HEK293 (cell line): ENCODE measurements at regions not wholly inside any gene's neighbourhood (a gene's known extent, or its start where the extent isn't known, plus 50 kb on each side); places are given as distances from the start of the nearest gene placed in this dataset.

Experiments used
- CTCF ChIA-PET: fragments of 350-600 bp; formaldehyde crosslinking; extraction: SDS; loops from one replicate; lab custom pipeline; 2021; ENCODE audit warnings: antibody characterized with exemption; lab: Yijun Ruan, JAX
- POLR2A ChIA-PET: fragments of 300-600 bp; formaldehyde crosslinking; extraction: SDS; loops from one replicate; lab custom pipeline; 2020; ENCODE audit warnings: antibody characterized with exemption, inconsistent platforms; lab: Yijun Ruan, JAX
- H3K27ac ChIP-seq: fragments of 200-500 bp; sonication (Bioruptor generic); 2 replicates; pipeline ENCODE4 v1.5.1; 2014; ENCODE audit warnings: low read depth, low read length, control low read depth, inconsistent platforms; ENCODE audit errors: extremely low read depth
- H3K36me3 ChIP-seq, 2 experiments: fragments of 200-500 bp in 1 of 2; sonication (Bioruptor generic) in 1 of 2; 1 replicate in 1 of 2; 2 replicates in 1 of 2; pipeline ENCODE4 v1.5.1; 2014 to 2017; ENCODE audit warnings: inconsistent platforms in 2 of 2, low read length in 2 of 2; ENCODE audit not compliant: control insufficient read depth in 2 of 2, insufficient read depth in 1 of 2
- H3K4me1 ChIP-seq: fragments of 200-500 bp; sonication (Bioruptor generic); 2 replicates; pipeline ENCODE4 v1.5.1; 2014; ENCODE audit warnings: mild to moderate bottlenecking, low read length, inconsistent platforms; ENCODE audit not compliant: control insufficient read depth, insufficient read depth
- H3K4me3 ChIP-seq: 2 replicates; pipeline ENCODE4 v1.5.1; 2011; ENCODE audit warnings: low read depth, mild to moderate bottlenecking, control low read depth, low read length, moderate library complexity
- H3K9me3 ChIP-seq: fragments of 200-500 bp; sonication (Bioruptor generic); 2 replicates; pipeline ENCODE4 v1.5.1; 2014; ENCODE audit warnings: low read depth, low read length, inconsistent platforms; ENCODE audit not compliant: control insufficient read depth, insufficient read depth
- EGR2 ChIP-seq: fragments of 450-650 bp; formaldehyde crosslinking; IDR thresholded peaks from 2 replicates; pipeline ENCODE4 v1.5.1; 2016; ENCODE audit warnings: low read depth, missing biosample characterization, missing genetic modification characterization
- ELK4 ChIP-seq: IDR thresholded peaks from 2 replicates; pipeline ENCODE4 v1.6.1; 2011; ENCODE audit warnings: mild to moderate bottlenecking, low read depth, low read length, borderline replicate concordance
- GLIS1 ChIP-seq: fragments of 450-650 bp; formaldehyde crosslinking; IDR thresholded peaks from 2 replicates; pipeline ENCODE4 v1.5.1; 2016; ENCODE audit warnings: missing biosample characterization, missing genetic modification characterization
- KLF10 ChIP-seq: fragments of 450-650 bp; IDR thresholded peaks from 2 replicates; pipeline ENCODE4 v1.5.1; 2018; ENCODE audit warnings: missing biosample characterization, mild to moderate bottlenecking, missing genetic modification characterization
- SCRT2 ChIP-seq: fragments of 450-650 bp; formaldehyde crosslinking; IDR thresholded peaks from 2 replicates; pipeline ENCODE4 v1.5.1; 2016; ENCODE audit warnings: missing biosample characterization, missing genetic modification characterization
- SETDB1 ChIP-seq: IDR thresholded peaks from one replicate; pipeline ENCODE4 v1.6.1; 2017; ENCODE audit warnings: mild to moderate bottlenecking, low read length, moderate library complexity, mixed read lengths; ENCODE audit not compliant: insufficient read length
- ZBTB44 ChIP-seq: fragments of 450-650 bp; IDR thresholded peaks from 2 replicates; pipeline ENCODE4 v1.5.1; 2018; ENCODE audit warnings: missing biosample characterization, mild to moderate bottlenecking, missing genetic modification characterization
- ZFP41 ChIP-seq: fragments of 450-650 bp; formaldehyde crosslinking; IDR thresholded peaks from 2 replicates; pipeline ENCODE4 v1.5.1; 2016; ENCODE audit warnings: missing biosample characterization, missing genetic modification characterization, borderline replicate concordance
- ZNF114 ChIP-seq: fragments of 450-650 bp; formaldehyde crosslinking; IDR thresholded peaks from 2 replicates; pipeline ENCODE4 v1.5.0; 2017; ENCODE audit warnings: missing biosample characterization, missing genetic modification characterization
- ZNF133 ChIP-seq: fragments of 450-650 bp; formaldehyde crosslinking; IDR thresholded peaks from 2 replicates; pipeline ENCODE4 v1.5.1; 2016; ENCODE audit warnings: missing biosample characterization, missing genetic modification characterization
- ZNF174 ChIP-seq: fragments of 450-650 bp; formaldehyde crosslinking; IDR thresholded peaks from 2 replicates; pipeline ENCODE4 v1.5.0; 2017; ENCODE audit warnings: missing biosample characterization, mild to moderate bottlenecking, missing genetic modification characterization
- ZNF184 ChIP-seq: fragments of 450-650 bp; IDR thresholded peaks from 2 replicates; pipeline ENCODE4 v1.5.1; 2018; ENCODE audit warnings: missing biosample characterization, mild to moderate bottlenecking, missing genetic modification characterization
- ZNF239 ChIP-seq: fragments of 450-650 bp; formaldehyde crosslinking; IDR thresholded peaks from 2 replicates; pipeline ENCODE4 v1.5.1; 2016; ENCODE audit warnings: missing biosample characterization, missing genetic modification characterization
- ZNF292 ChIP-seq: fragments of 450-650 bp; formaldehyde crosslinking; IDR thresholded peaks from 2 replicates; pipeline ENCODE4 v1.5.1; 2016; ENCODE audit warnings: low read depth, missing biosample characterization, missing genetic modification characterization, borderline replicate concordance
- ZNF302 ChIP-seq: fragments of 450-650 bp; formaldehyde crosslinking; IDR thresholded peaks from 2 replicates; pipeline ENCODE4 v1.5.1; 2016; ENCODE audit warnings: missing biosample characterization, missing genetic modification characterization, low read depth
- ZNF324 ChIP-seq: fragments of 450-650 bp; formaldehyde crosslinking; IDR thresholded peaks from 2 replicates; pipeline ENCODE4 v1.5.1; 2016; ENCODE audit warnings: missing biosample characterization, missing genetic modification characterization
- ZNF366 ChIP-seq: fragments of 450-650 bp; formaldehyde crosslinking; conservative IDR thresholded peaks from 2 replicates; pipeline ENCODE4 v1.5.1; 2016; ENCODE audit warnings: missing biosample characterization, missing genetic modification characterization
- ZNF37A ChIP-seq: fragments of 450-650 bp; IDR thresholded peaks from 2 replicates; pipeline ENCODE4 v1.5.1; 2018; ENCODE audit warnings: missing biosample characterization, missing genetic modification characterization
- ZNF391 ChIP-seq: fragments of 450-650 bp; formaldehyde crosslinking; IDR thresholded peaks from 2 replicates; pipeline ENCODE4 v1.5.1; 2016; ENCODE audit warnings: low read depth, missing biosample characterization, missing genetic modification characterization, borderline replicate concordance
- ZNF398 ChIP-seq: fragments of 450-650 bp; formaldehyde crosslinking; IDR thresholded peaks from 2 replicates; pipeline ENCODE4 v1.5.1; 2017; ENCODE audit warnings: missing biosample characterization, missing genetic modification characterization
- ZNF423 ChIP-seq: fragments of 450-650 bp; formaldehyde crosslinking; IDR thresholded peaks from 2 replicates; pipeline ENCODE4 v1.5.1; 2016; ENCODE audit warnings: missing biosample characterization, missing genetic modification characterization
- ZNF473 ChIP-seq: fragments of 450-650 bp; formaldehyde crosslinking; IDR thresholded peaks from 2 replicates; pipeline ENCODE4 v1.5.1; 2017; ENCODE audit warnings: missing biosample characterization, missing genetic modification characterization
- ZNF488 ChIP-seq: fragments of 450-650 bp; formaldehyde crosslinking; IDR thresholded peaks from 2 replicates; pipeline ENCODE4 v1.5.1; 2016; ENCODE audit warnings: missing biosample characterization, missing genetic modification characterization
- ZNF610 ChIP-seq: fragments of 450-650 bp; formaldehyde crosslinking; IDR thresholded peaks from 2 replicates; pipeline ENCODE4 v1.5.1; 2016; ENCODE audit warnings: missing biosample characterization, missing genetic modification characterization, borderline replicate concordance
- ZNF626 ChIP-seq: fragments of 450-650 bp; sonication (Bioruptor Pico); formaldehyde crosslinking; IDR thresholded peaks from 2 replicates; pipeline ENCODE4 v1.5.1; 2018; ENCODE audit warnings: missing biosample characterization, missing genetic modification characterization, inconsistent platforms
- ZNF791 ChIP-seq: fragments of 450-650 bp; formaldehyde crosslinking; IDR thresholded peaks from 2 replicates; pipeline ENCODE4 v1.5.1; 2016; ENCODE audit warnings: missing biosample characterization, missing genetic modification characterization
- ZSCAN18 ChIP-seq: fragments of 450-650 bp; formaldehyde crosslinking; IDR thresholded peaks from 2 replicates; pipeline ENCODE4 v1.5.1; 2016; ENCODE audit warnings: missing biosample characterization, missing genetic modification characterization
- ZSCAN23 ChIP-seq: fragments of 450-650 bp; formaldehyde crosslinking; IDR thresholded peaks from 2 replicates; pipeline ENCODE4 v1.5.1; 2016; ENCODE audit warnings: missing biosample characterization, missing genetic modification characterization

- TF ChIP-seq EGR2 (tag by site-specific recombination) (no peak), ZNF292 (tag by site-specific recombination) (no peak), SETDB1 (no peak), ZNF324 (tag by site-specific recombination) (no peak), ZNF37A (tag by site-specific recombination) (no peak), ZNF626 (tag by site-specific recombination) (no peak), ZNF239 (tag by site-specific recombination) (no peak)
Observed at GRCh38 chr5:93337138-93337537, 243.9 kb downstream of the NR2F1-AS1 start (continued).

GRCh38 chr5:93336330-93337110 is 244.5 kb downstream of the NR2F1-AS1 start:
- POLR2A ChIA-PET, result no interaction called here
- Histone ChIP-seq H3K4me1 (no peaks in the 10 kb centered on the region), H3K36me3 (no peaks in the 10 kb centered on the region), H3K4me3 (no peak overlapping the region), H3K9me3 (no peaks in the 10 kb centered on the region), H3K27ac (no peak overlapping the region)
- CTCF ChIA-PET, result no interaction called here
- no peak for TF ChIP-seq SETDB1
- TF ChIP-seq ZNF366 (tag by site-specific recombination), result no peak
- TF ChIP-seq ELK4, result no peak
- TF ChIP-seq ZBTB44 (tag by site-specific recombination), result no peak
- TF ChIP-seq GLIS1 (tag by site-specific recombination), result no peak
- TF ChIP-seq ZNF791 (tag by site-specific recombination), result no peak
- TF ChIP-seq ZSCAN23 (tag by site-specific recombination), result no peak
- TF ChIP-seq ZFP41 (tag by site-specific recombination), result no peak

GRCh38 chr5:93331863-93332262 is 249.2 kb downstream of the NR2F1-AS1 start:
- POLR2A ChIA-PET, result no interaction called here
- Histone ChIP-seq H3K9me3 (no peaks in the 10 kb centered on the region), H3K4me1 (no peaks in the 10 kb centered on the region), H3K36me3 (no peaks in the 10 kb centered on the region), H3K27ac (no peak overlapping the region), H3K4me3 (no peak overlapping the region)
- CTCF ChIA-PET, result no interaction called here
- no peak for TF ChIP-seq ZNF184 (tag by site-specific recombination)
- no peak for TF ChIP-seq ZSCAN18
- TF ChIP-seq SCRT2 (tag by site-specific recombination), result no peak
- TF ChIP-seq ZNF423 (tag by site-specific recombination), result no peak
- TF ChIP-seq ZNF391 (tag by site-specific recombination), result no peak
- TF ChIP-seq ZNF133 (tag by site-specific recombination), result no peak
- TF ChIP-seq ZNF398 (tag by site-specific recombination), result no peak
- TF ChIP-seq ZNF488 (tag by site-specific recombination), result no peak
- TF ChIP-seq KLF10 (tag by site-specific recombination), result no peak
- no peak for TF ChIP-seq ZNF114 (tag by site-specific recombination)
- no peak for TF ChIP-seq ZNF302 (tag by site-specific recombination)
- TF ChIP-seq ZNF473, result no peak
- TF ChIP-seq ZNF610 (tag by site-specific recombination), result no peak
- no peak for TF ChIP-seq ZNF174 (tag by site-specific recombination)
